ENCODE measurements at regions not wholly inside any gene's neighbourhood (a gene's known extent, or its start where the extent isn't known, plus 50 kb on each side); places are given as distances from the start of the nearest gene placed in this dataset.

DNA sequence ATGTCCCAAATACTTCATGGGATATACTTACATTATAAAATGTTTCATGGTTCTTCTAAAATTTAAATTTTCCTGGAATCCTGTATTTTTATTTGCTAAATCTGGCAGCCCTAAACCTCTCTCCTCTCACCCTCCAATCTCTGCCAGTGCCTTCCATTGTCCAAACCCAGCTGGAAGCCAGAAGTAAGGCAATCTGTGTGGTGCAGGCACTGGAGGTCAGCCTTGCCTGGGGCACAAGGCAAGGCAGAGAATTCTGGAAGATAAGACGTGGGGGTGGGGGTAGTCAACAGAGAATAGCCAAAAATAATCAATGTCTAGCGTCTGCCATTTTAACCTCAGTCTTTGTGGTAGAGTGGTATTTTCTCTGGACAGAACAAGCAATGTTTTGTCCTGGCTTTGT, 381.7 kb downstream of the GPAM start:
- ChIA-PET POLR2A (no interaction called here), CTCF (no interaction called here)
- no peaks in the 10 kb centered on the region for H3K4me1 ChIP-seq (ENCODE audit: control insufficient read depth, insufficient read depth, low read length)
- H3K4me3 ChIP-seq (ENCODE audit: low read depth, low read length): no peak overlapping the region
- no peak overlapping the region for H3K27ac ChIP-seq (ENCODE audit: extremely low read depth, low read depth, low read length)
- no peaks in the 10 kb centered on the region for H3K9me3 ChIP-seq (ENCODE audit: control insufficient read depth, insufficient read depth, low read depth, low read length)
- TF ChIP-seq, protein P1, sequence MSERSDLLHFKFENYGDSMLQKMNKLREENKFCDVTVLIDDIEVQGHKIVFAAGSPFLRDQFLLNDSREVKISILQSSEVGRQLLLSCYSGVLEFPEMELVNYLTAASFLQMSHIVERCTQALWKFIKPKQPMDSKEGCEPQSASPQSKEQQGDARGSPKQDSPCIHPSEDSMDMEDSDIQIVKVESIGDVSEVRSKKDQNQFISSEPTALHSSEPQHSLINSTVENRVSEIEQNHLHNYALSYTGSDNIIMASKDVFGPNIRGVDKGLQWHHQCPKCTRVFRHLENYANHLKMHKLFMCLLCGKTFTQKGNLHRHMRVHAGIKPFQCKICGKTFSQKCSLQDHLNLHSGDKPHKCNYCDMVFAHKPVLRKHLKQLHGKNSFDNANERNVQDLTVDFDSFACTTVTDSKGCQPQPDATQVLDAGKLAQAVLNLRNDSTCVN (tag by site-specific recombination; optimal IDR thresholded peaks at IDR 0.05): no peak
- TF ChIP-seq TRIM28 (IDR thresholded peaks at IDR 0.05; ENCODE audit: borderline replicate concordance, low read length): no peak
- no peak for TF ChIP-seq ZNF341 (tag by site-specific recombination; IDR thresholded peaks at IDR 0.05; ENCODE audit: low read depth)
- no peak for TF ChIP-seq ZFHX2 (tag by site-specific recombination; conservative IDR thresholded peaks at IDR 0.05)
- TF ChIP-seq, protein P2, sequence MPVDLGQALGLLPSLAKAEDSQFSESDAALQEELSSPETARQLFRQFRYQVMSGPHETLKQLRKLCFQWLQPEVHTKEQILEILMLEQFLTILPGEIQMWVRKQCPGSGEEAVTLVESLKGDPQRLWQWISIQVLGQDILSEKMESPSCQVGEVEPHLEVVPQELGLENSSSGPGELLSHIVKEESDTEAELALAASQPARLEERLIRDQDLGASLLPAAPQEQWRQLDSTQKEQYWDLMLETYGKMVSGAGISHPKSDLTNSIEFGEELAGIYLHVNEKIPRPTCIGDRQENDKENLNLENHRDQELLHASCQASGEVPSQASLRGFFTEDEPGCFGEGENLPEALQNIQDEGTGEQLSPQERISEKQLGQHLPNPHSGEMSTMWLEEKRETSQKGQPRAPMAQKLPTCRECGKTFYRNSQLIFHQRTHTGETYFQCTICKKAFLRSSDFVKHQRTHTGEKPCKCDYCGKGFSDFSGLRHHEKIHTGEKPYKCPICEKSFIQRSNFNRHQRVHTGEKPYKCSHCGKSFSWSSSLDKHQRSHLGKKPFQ (tag by site-specific recombination; IDR thresholded peaks at IDR 0.05): no peak
- H3K36me3 ChIP-seq (ENCODE audit: control insufficient read depth in 2 of 2, insufficient read depth in 1 of 2, low read length in 2 of 2): no peaks in the 10 kb centered on the region

GRCh38 chr10:111804781-111805180, 378.8 kb downstream of the GPAM start:
- no peaks in the 10 kb centered on the region for H3K36me3 ChIP-seq (ENCODE audit: control insufficient read depth in 2 of 2, insufficient read depth in 1 of 2, low read length in 2 of 2)
- TF ChIP-seq, protein P3, sequence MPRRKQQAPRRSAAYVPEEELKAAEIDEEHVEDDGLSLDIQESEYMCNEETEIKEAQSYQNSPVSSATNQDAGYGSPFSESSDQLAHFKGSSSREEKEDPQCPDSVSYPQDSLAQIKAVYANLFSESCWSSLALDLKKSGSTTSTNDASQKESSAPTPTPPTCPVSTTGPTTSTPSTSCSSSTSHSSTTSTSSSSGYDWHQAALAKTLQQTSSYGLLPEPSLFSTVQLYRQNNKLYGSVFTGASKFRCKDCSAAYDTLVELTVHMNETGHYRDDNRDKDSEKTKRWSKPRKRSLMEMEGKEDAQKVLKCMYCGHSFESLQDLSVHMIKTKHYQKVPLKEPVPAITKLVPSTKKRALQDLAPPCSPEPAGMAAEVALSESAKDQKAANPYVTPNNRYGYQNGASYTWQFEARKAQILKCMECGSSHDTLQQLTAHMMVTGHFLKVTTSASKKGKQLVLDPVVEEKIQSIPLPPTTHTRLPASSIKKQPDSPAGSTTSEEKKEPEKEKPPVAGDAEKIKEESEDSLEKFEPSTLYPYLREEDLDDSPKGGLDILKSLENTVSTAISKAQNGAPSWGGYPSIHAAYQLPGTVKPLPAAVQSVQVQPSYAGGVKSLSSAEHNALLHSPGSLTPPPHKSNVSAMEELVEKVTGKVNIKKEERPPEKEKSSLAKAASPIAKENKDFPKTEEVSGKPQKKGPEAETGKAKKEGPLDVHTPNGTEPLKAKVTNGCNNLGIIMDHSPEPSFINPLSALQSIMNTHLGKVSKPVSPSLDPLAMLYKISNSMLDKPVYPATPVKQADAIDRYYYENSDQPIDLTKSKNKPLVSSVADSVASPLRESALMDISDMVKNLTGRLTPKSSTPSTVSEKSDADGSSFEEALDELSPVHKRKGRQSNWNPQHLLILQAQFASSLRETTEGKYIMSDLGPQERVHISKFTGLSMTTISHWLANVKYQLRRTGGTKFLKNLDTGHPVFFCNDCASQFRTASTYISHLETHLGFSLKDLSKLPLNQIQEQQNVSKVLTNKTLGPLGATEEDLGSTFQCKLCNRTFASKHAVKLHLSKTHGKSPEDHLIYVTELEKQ (tag by site-specific recombination; IDR thresholded peaks at IDR 0.05; ENCODE audit: borderline replicate concordance): no peak
- TF ChIP-seq ZBTB1 (tag by site-specific recombination; IDR thresholded peaks at IDR 0.05) (no peak), ZNF433 (tag by site-specific recombination; IDR thresholded peaks at IDR 0.05; ENCODE audit: low read depth) (no peak), ZNF510 (tag by site-specific recombination; IDR thresholded peaks at IDR 0.05; ENCODE audit: insufficient replicate concordance) (no peak), REPIN1 (tag by site-specific recombination; IDR thresholded peaks at IDR 0.05; ENCODE audit: low read depth) (no peak), ZNF768 (tag by site-specific recombination; IDR thresholded peaks at IDR 0.05) (no peak), ZNF350 (tag by site-specific recombination; IDR thresholded peaks at IDR 0.05) (no peak)
- H3K27ac ChIP-seq (ENCODE audit: extremely low read depth, low read depth, low read length): no peak overlapping the region
- ChIA-PET CTCF (no interaction called here), POLR2A (no interaction called here)
- H3K4me3 ChIP-seq (ENCODE audit: low read depth, low read length): no peak overlapping the region
- no peaks in the 10 kb centered on the region for H3K9me3 ChIP-seq (ENCODE audit: control insufficient read depth, insufficient read depth, low read depth, low read length)
- no peaks in the 10 kb centered on the region for H3K4me1 ChIP-seq (ENCODE audit: control insufficient read depth, insufficient read depth, low read length)

GRCh38 chr10:111811517-111811916, 372.0 kb downstream of the GPAM start:
- POLR2A ChIA-PET: no interaction called here
- no peaks in the 10 kb centered on the region for H3K9me3 ChIP-seq (ENCODE audit: control insufficient read depth, insufficient read depth, low read depth, low read length)
- no peak overlapping the region for H3K27ac ChIP-seq (ENCODE audit: extremely low read depth, low read depth, low read length)
- CTCF ChIA-PET: no interaction called here
- H3K4me1 ChIP-seq (ENCODE audit: control insufficient read depth, insufficient read depth, low read length): no peaks in the 10 kb centered on the region
- no peak overlapping the region for H3K4me3 ChIP-seq (ENCODE audit: low read depth, low read length)
- no peaks in the 10 kb centered on the region for H3K36me3 ChIP-seq (ENCODE audit: control insufficient read depth in 2 of 2, insufficient read depth in 1 of 2, low read length in 2 of 2)
- TF ChIP-seq ZBTB7A (tag by site-specific recombination; IDR thresholded peaks at IDR 0.05; ENCODE audit: low read depth) (no peak), ZNF529 (tag by site-specific recombination; IDR thresholded peaks at IDR 0.05; ENCODE audit: insufficient replicate concordance) (no peak), ZFHX2 (tag by site-specific recombination; conservative IDR thresholded peaks at IDR 0.05) (no peak), ZNF2 (tag by site-specific recombination; IDR thresholded peaks at IDR 0.05) (no peak), ZNF639 (tag by site-specific recombination; IDR thresholded peaks at IDR 0.05) (no peak), ZIC2 (tag by site-specific recombination; IDR thresholded peaks at IDR 0.05) (no peak), ZNF266 (tag by site-specific recombination; IDR thresholded peaks at IDR 0.05; ENCODE audit: low read depth) (no peak), ZNF76 (tag by site-specific recombination; IDR thresholded peaks at IDR 0.05; ENCODE audit: borderline replicate concordance, low read depth) (no peak), BCL6B (tag by site-specific recombination; IDR thresholded peaks at IDR 0.05) (no peak), ZBTB20 (tag by site-specific recombination; IDR thresholded peaks at IDR 0.05) (no peak)
- TF ChIP-seq, protein P4, sequence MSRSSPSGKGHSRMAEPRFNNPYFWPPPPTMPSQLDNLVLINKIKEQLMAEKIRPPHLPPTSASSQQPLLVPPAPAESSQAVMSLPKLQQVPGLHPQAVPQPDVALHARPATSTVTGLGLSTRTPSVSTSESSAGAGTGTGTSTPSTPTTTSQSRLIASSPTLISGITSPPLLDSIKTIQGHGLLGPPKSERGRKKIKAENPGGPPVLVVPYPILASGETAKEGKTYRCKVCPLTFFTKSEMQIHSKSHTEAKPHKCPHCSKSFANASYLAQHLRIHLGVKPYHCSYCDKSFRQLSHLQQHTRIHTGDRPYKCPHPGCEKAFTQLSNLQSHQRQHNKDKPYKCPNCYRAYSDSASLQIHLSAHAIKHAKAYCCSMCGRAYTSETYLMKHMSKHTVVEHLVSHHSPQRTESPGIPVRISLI (tag by site-specific recombination; IDR thresholded peaks at IDR 0.05): no peak

All from HEK293 (cell line).